Esophagus muscularis mucosa (tissue), 3 donors: ENCODE measurements at regions not wholly inside any gene's neighbourhood (a gene's known extent, or its start where the extent isn't known, plus 50 kb on each side); places are given as distances from the start of the nearest gene placed in this dataset.

Source experiments
- POLR2A ChIP-seq: fragments of 450-650 bp; IDR thresholded peaks from one replicate; pipeline ENCODE4 v1.6.1; 2017; ENCODE audit warnings: antibody characterized with exemption, moderate library complexity, mild to moderate bottlenecking, low read depth
- TF ChIP-seq, protein P1 (sequence below), 3 experiments: fragments of 200-600 bp in 2 of 3; fragments of 450-650 bp in 1 of 3; sonication (generic) in 2 of 3; IDR thresholded peaks; one replicate each; pipeline ENCODE4 v1.5.1; 2017 to 2019; ENCODE audit warnings: antibody characterized with exemption in 3 of 3, mild to moderate bottlenecking in 2 of 3, moderate library complexity in 1 of 3

- no peak for TF ChIP-seq POLR2A
- TF ChIP-seq, protein P1, sequence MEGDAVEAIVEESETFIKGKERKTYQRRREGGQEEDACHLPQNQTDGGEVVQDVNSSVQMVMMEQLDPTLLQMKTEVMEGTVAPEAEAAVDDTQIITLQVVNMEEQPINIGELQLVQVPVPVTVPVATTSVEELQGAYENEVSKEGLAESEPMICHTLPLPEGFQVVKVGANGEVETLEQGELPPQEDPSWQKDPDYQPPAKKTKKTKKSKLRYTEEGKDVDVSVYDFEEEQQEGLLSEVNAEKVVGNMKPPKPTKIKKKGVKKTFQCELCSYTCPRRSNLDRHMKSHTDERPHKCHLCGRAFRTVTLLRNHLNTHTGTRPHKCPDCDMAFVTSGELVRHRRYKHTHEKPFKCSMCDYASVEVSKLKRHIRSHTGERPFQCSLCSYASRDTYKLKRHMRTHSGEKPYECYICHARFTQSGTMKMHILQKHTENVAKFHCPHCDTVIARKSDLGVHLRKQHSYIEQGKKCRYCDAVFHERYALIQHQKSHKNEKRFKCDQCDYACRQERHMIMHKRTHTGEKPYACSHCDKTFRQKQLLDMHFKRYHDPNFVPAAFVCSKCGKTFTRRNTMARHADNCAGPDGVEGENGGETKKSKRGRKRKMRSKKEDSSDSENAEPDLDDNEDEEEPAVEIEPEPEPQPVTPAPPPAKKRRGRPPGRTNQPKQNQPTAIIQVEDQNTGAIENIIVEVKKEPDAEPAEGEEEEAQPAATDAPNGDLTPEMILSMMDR (IDR thresholded peaks at IDR 0.05): no peak
Observed at GRCh38 chr1:5621692-5622091, 370.5 kb downstream of the NPHP4 start.
